ENCODE measurements at regions not wholly inside any gene's neighbourhood (a gene's known extent, or its start where the extent isn't known, plus 50 kb on each side); places are given as distances from the start of the nearest gene placed in this dataset.

GRCh38 chr6:98581705-98582104 lies 252.7 kb upstream of the POU3F2 start:
- no peak overlapping the region for H3K27ac ChIP-seq
- WGBS, 2 donors = 92 to 97% methylated on average over 1 of the region's 1 CpG
- no peak for DNase-seq

GRCh38 chr6:98583506-98583905 lies 250.9 kb upstream of the POU3F2 start:
- intact Hi-C loops (cut with DNase I; ENCODE audit: low total_unique reads) = no loop called here
- no peak overlapping the region for H3K4me3 ChIP-seq
- no peaks in the 10 kb centered on the region for H3K27me3 ChIP-seq
- H3K27ac ChIP-seq = no peak overlapping the region
- TF ChIP-seq CTCF (IDR thresholded peaks at IDR 0.05) (no peak), POLR2A (IDR thresholded peaks at IDR 0.05) (no peak)
- no peaks in the 10 kb centered on the region for H3K4me1 ChIP-seq
- H3K9me3 ChIP-seq = no peaks in the 10 kb centered on the region
- no peaks in the 10 kb centered on the region for H3K36me3 ChIP-seq (ENCODE audit: low read depth, missing control alignments)
- WGBS, 2 donors = 61 to 74% methylated on average over 1 of the region's 1 CpG
- DNase-seq = no peak

More at GRCh38 chr6:98581705-98582104, 252.7 kb upstream of the POU3F2 start:
- Histone ChIP-seq H3K4me3 (no peak overlapping the region), H3K4me1 (no peaks in the 10 kb centered on the region), H3K36me3 (ENCODE audit: low read depth, missing control alignments) (no peaks in the 10 kb centered on the region), H3K27me3 (no peaks in the 10 kb centered on the region), H3K9me3 (no peaks in the 10 kb centered on the region)
- intact Hi-C loops (cut with DNase I; ENCODE audit: low total_unique reads) = no loop called here
- TF ChIP-seq CTCF (IDR thresholded peaks at IDR 0.05) (no peak), POLR2A (IDR thresholded peaks at IDR 0.05) (no peak)

- no peak for DNase-seq
- Histone ChIP-seq H3K27ac (no peak overlapping the region), H3K36me3 (ENCODE audit: low read depth, missing control alignments) (no peaks in the 10 kb centered on the region), H3K27me3 (no peaks in the 10 kb centered on the region), H3K4me1 (no peaks in the 10 kb centered on the region), H3K9me3 (no peaks in the 10 kb centered on the region), H3K4me3 (no peak overlapping the region)
- intact Hi-C loops (cut with DNase I; ENCODE audit: low total_unique reads) = loop anchor here (5.0 kb wide), 1 partner anchor 146 kb away; no protein-coding TSS in a partner anchor
- no peak for TF ChIP-seq CTCF (IDR thresholded peaks at IDR 0.05)
- TF ChIP-seq POLR2A (IDR thresholded peaks at IDR 0.05) = no peak
- whole genome bisulfite sequencing, 2 donors = 52 to 56% methylated on average over 1 of the region's 1 CpG
Measured at GRCh38 chr6:98586163-98586562, 248.2 kb upstream of the POU3F2 start.

GRCh38 chr6:98587555-98587954 lies 246.8 kb upstream of the POU3F2 start:
- intact Hi-C loops (cut with DNase I; ENCODE audit: low total_unique reads) = loop anchor here (5.0 kb wide), 1 partner anchor 145 kb away; no protein-coding TSS in a partner anchor
- H3K27ac ChIP-seq = no peak overlapping the region
- no peaks in the 10 kb centered on the region for H3K27me3 ChIP-seq
- DNase-seq = no peak
- no peaks in the 10 kb centered on the region for H3K4me1 ChIP-seq
- no peaks in the 10 kb centered on the region for H3K9me3 ChIP-seq
- no peak overlapping the region for H3K4me3 ChIP-seq
- H3K36me3 ChIP-seq (ENCODE audit: low read depth, missing control alignments) = no peaks in the 10 kb centered on the region
- TF ChIP-seq CTCF (IDR thresholded peaks at IDR 0.05) (no peak), POLR2A (IDR thresholded peaks at IDR 0.05) (no peak)
- 90 to 96% methylated on average over 4 of the region's 4 CpGs for WGBS, 2 donors

- H3K9me3 ChIP-seq = no peaks in the 10 kb centered on the region
- WGBS, 2 donors = 72 to 76% methylated on average over 5 of the region's 5 CpGs
- no peak for DNase-seq
- intact Hi-C loops (cut with DNase I; ENCODE audit: low total_unique reads) = loop anchor here (5.0 kb wide), 1 partner anchor 143 kb away; no protein-coding TSS in a partner anchor
- no peaks in the 10 kb centered on the region for H3K27me3 ChIP-seq
- H3K27ac ChIP-seq = no peak overlapping the region
- no peak overlapping the region for H3K4me3 ChIP-seq
- no peaks in the 10 kb centered on the region for H3K36me3 ChIP-seq (ENCODE audit: low read depth, missing control alignments)
- TF ChIP-seq CTCF (IDR thresholded peaks at IDR 0.05) = no peak
- no peaks in the 10 kb centered on the region for H3K4me1 ChIP-seq
Measured at GRCh38 chr6:98589536-98589935, 244.8 kb upstream of the POU3F2 start.

Data from testis (tissue), 2 donors.